ENCODE measurements at regions not wholly inside any gene's neighbourhood (a gene's known extent, or its start where the extent isn't known, plus 50 kb on each side); places are given as distances from the start of the nearest gene placed in this dataset.

- DNase-seq (no peak), ATAC-seq (no peak)
- Mint-ChIP-seq H3K27me3 (ENCODE audit: low read depth) (no peaks in the 10 kb centered on the region), H3K4me1 (ENCODE audit: low read depth) (no peaks in the 10 kb centered on the region), H3K36me3 (ENCODE audit: insufficient read depth) (no peaks in the 10 kb centered on the region), H3K4me3 (no peak overlapping the region), H3K9me3 (no peaks in the 10 kb centered on the region)
Measured at GRCh38 chr11:27200779-27201453, 160.3 kb downstream of the BBOX1 start.

DNA sequence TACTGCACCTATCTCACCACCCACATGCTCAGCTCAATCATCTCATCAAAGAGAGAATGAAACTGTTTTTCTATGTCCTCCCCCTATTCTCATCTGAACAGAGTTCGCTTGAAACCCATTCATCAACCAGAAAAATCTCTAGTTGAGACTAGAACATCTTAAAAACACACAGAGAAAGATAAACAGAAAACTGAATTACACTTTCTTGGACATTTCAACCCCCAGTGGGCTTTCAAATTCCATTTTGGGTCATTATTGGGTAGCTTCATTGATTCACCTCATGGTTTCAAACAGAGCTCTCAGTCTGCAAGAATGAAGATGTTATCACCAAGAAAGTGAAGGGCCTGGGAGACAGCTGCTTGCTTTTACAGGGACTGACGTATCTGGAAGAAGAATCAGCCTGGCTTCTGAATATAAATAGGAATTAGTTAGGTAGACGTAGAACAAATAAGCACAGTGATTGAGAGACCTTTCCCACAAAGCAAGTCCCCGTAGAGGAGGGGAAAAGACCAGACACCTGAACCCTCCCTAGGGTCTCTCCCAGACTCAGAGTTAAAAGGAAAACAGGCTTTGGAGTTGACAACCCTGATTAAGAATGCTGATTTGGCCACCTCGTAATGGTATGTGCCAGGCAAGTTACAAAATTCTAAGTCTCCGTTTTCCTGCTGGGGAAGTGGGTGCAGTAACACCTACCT is 155.7 kb downstream of the BBOX1 start:
- ATAC-seq (no peak), DNase-seq (no peak)
- Mint-ChIP-seq H3K9me3 (no peaks in the 10 kb centered on the region), H3K4me1 (ENCODE audit: low read depth) (no peaks in the 10 kb centered on the region), H3K27me3 (ENCODE audit: low read depth) (no peaks in the 10 kb centered on the region), H3K36me3 (ENCODE audit: insufficient read depth) (no peaks in the 10 kb centered on the region), H3K4me3 (no peak overlapping the region)

DNA sequence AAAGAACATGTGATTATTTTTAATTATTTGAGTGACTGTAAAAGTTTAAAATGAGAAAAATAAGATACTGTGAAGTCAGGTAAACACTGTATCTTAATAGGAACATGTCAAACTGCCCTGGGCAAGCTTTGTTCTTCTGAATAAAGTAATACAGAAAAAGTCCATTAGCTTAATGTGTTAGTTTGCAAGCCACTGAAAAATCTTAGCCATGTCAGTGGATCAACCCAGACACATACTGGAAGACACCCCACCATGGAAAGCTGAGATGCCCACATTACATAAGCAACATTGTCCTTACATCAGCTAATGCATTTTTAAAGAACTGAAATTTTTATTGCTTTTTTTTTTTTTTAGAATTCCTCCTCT is 155.2 kb downstream of the BBOX1 start:
- DNase-seq (no peak), ATAC-seq (no peak)
- peaks cover 5% of the 10 kb centered on the region for H3K27me3 Mint-ChIP-seq (ENCODE audit: low read depth)
- no peaks in the 10 kb centered on the region for H3K4me1 Mint-ChIP-seq (ENCODE audit: low read depth)
- H3K36me3 Mint-ChIP-seq (ENCODE audit: insufficient read depth) = no peaks in the 10 kb centered on the region
- H3K9me3 Mint-ChIP-seq = no peaks in the 10 kb centered on the region
- no peak overlapping the region for H3K4me3 Mint-ChIP-seq

GRCh38 chr11:27194976-27195375 is 154.4 kb downstream of the BBOX1 start:
- Mint-ChIP-seq H3K4me3 (no peak overlapping the region), H3K9me3 (no peaks in the 10 kb centered on the region), H3K4me1 (ENCODE audit: low read depth) (no peaks in the 10 kb centered on the region), H3K36me3 (ENCODE audit: insufficient read depth) (no peaks in the 10 kb centered on the region), H3K27me3 (ENCODE audit: low read depth) (peaks cover 9% of the 10 kb centered on the region)
- no peak for ATAC-seq
- DNase-seq = no peak

- ATAC-seq (no peak), DNase-seq (no peak)
- Mint-ChIP-seq H3K4me1 (ENCODE audit: low read depth) (no peaks in the 10 kb centered on the region), H3K9me3 (no peaks in the 10 kb centered on the region), H3K36me3 (ENCODE audit: insufficient read depth) (no peaks in the 10 kb centered on the region), H3K4me3 (no peak overlapping the region), H3K27me3 (ENCODE audit: low read depth) (peaks cover 17% of the 10 kb centered on the region)
Measured at GRCh38 chr11:27193434-27194225, 153.0 kb downstream of the BBOX1 start.

DNA sequence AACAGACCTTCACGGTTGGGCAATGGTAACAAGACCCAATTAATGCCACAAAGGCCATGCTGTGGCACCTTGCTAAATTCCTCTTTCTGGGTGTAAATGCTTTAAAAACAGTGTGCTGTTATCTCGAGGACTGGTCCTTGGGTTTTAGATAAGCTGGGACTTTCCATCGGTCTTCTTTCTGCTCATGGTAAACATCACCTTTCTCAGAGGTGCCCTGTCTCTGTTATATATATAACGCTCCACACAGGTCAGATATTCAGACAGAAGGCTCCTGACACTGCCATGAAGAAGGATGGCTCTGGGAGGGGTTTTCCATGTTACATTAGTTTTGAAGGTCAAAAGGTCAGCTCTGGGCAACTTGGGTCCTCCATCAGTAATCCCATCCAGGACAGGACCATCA is 151.6 kb downstream of the BBOX1 start:
- H3K4me1 Mint-ChIP-seq (ENCODE audit: low read depth) = no peaks in the 10 kb centered on the region
- no peak for ATAC-seq
- no peak for DNase-seq
- no peak overlapping the region for H3K4me3 Mint-ChIP-seq
- H3K27me3 Mint-ChIP-seq (ENCODE audit: low read depth) = peaks cover 24% of the 10 kb centered on the region
- H3K9me3 Mint-ChIP-seq = no peaks in the 10 kb centered on the region
- H3K36me3 Mint-ChIP-seq (ENCODE audit: insufficient read depth) = no peaks in the 10 kb centered on the region

DNA sequence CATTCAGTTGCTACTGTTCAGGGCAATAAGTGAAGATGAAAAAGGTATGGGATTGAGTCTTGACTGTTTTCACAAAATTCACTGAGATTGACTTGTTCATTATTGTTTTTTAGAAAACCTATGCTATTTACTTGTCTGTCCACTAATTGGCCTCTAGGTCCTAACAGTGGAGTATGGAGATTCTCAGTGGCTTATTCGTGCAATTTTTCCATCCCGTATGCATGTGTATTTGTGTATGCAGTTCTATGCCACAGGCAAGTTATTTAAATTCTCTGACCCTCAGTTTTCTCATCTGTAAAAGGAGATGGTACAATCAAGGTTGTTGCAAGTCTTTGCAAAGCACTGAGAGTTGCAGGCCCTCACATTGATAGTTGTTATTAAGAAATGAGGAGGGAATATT is 151.0 kb downstream of the BBOX1 start:
- H3K4me3 Mint-ChIP-seq = no peak overlapping the region
- peaks cover 24% of the 10 kb centered on the region for H3K27me3 Mint-ChIP-seq (ENCODE audit: low read depth)
- H3K36me3 Mint-ChIP-seq (ENCODE audit: insufficient read depth) = no peaks in the 10 kb centered on the region
- DNase-seq (no peak), ATAC-seq (no peak)
- no peaks in the 10 kb centered on the region for H3K9me3 Mint-ChIP-seq
- no peaks in the 10 kb centered on the region for H3K4me1 Mint-ChIP-seq (ENCODE audit: low read depth)

DNA sequence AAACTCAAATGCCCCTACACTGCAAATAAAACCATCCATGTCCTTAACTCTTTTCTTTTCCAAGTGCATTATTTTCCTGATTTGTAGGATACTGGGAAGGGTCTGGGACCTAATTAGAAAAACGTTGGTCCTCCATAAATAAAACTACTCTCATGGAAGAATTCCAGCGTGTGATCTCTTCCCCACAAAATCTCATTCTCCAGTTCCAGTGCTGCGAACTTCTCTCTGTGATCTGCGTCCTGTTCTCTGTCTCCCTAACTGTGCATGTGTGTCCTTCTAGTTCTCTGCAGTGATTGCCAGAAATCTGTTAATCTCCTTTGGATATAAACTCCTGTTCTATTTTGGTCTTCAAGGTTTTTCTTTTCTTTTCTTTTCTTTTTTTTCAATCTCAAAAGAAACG is 148.1 kb downstream of the BBOX1 start:
- H3K4me3 Mint-ChIP-seq = no peak overlapping the region
- no peaks in the 10 kb centered on the region for H3K4me1 Mint-ChIP-seq (ENCODE audit: low read depth)
- H3K27me3 Mint-ChIP-seq (ENCODE audit: low read depth) = peaks cover 24% of the 10 kb centered on the region
- H3K9me3 Mint-ChIP-seq = no peaks in the 10 kb centered on the region
- no peak for DNase-seq
- H3K36me3 Mint-ChIP-seq (ENCODE audit: insufficient read depth) = no peaks in the 10 kb centered on the region
- ATAC-seq = no peak

DNA sequence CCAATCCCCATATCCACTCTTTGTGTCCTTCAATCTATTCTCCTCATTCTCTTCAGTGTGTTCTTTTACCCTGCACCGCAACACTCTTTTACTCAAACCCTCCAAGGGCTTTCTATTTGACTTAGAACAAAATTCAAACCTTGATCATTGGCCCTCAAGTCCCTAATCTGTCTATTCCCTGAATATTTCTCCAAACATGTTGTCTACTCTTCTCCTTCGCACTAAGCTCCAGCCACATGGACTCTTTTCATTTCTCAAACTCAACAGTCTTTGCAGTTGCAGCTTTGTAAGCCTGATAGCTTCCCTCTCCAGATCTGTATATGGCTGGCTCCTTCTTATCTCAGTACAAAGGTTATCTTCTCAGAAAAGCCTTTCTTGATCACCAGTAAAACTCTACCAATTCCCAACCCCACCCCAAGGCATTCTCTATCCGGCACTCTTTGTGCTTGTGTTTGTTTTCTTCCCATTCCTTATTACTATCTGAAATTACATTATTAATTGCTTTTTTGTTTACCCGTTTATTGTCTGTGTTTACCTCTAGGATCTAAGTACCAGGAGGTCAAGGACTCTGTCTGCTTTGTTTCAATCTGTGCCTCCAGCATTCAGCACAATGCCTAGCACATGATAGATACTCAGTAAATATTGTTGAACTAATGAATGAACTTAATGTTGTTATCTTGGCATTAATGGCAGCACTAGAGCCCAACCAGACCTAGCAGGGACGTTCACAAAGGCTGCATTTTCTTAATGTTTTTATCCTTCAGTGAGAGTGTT is 147.4 kb downstream of the BBOX1 start:
- no peak overlapping the region for H3K4me3 Mint-ChIP-seq
- ATAC-seq (no peak), DNase-seq (no peak)
- H3K27me3 Mint-ChIP-seq (ENCODE audit: low read depth) = peaks cover 24% of the 10 kb centered on the region
- no peaks in the 10 kb centered on the region for H3K9me3 Mint-ChIP-seq
- H3K36me3 Mint-ChIP-seq (ENCODE audit: insufficient read depth) = no peaks in the 10 kb centered on the region
- H3K4me1 Mint-ChIP-seq (ENCODE audit: low read depth) = no peaks in the 10 kb centered on the region

DNA sequence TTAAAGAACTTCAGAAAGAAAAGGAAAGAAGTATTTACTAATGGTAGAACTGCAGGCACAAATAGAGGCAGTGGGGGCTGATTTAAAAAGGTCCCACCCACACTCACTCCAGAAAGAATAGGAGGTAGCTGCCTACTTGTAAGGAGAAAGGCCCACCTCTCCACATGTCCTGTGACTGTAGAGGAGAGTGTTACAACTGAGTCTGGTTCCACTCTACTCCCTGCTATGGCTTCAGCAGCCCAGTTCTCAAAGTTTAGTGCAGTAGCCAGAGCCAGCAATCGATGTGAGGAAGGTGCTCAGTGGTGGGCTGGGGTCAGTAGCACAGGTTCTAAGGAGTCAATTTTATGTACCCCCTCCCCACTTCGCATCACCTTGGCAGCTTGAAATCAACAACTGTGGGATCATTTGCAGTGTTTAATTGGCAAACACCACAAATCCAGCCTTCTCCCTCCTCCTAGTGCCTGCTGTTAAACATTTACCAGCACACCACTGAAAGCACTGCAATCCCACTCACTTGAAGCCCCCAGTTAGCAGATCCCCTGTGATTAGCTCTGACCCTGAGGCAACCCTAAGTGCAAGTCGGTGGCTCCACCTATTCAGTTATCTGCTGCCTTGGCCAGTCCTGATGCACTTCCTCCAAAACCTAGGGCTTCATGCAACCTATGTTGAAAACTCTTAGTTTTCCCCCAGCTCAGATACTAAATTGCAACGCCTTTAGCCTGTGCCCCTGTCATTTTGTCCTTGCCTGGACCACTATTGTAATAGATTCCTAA is 146.6 kb downstream of the BBOX1 start:
- ATAC-seq (no peak), DNase-seq (no peak)
- no peak overlapping the region for H3K4me3 Mint-ChIP-seq
- no peaks in the 10 kb centered on the region for H3K36me3 Mint-ChIP-seq (ENCODE audit: insufficient read depth)
- H3K27me3 Mint-ChIP-seq (ENCODE audit: low read depth) = peaks cover 24% of the 10 kb centered on the region
- no peaks in the 10 kb centered on the region for H3K4me1 Mint-ChIP-seq (ENCODE audit: low read depth)
- no peaks in the 10 kb centered on the region for H3K9me3 Mint-ChIP-seq

GRCh38 chr11:27186580-27186979 is 146.0 kb downstream of the BBOX1 start:
- ATAC-seq = no peak
- H3K4me3 Mint-ChIP-seq = no peak overlapping the region
- H3K4me1 Mint-ChIP-seq (ENCODE audit: low read depth) = no peaks in the 10 kb centered on the region
- DNase-seq = no peak
- no peaks in the 10 kb centered on the region for H3K36me3 Mint-ChIP-seq (ENCODE audit: insufficient read depth)
- no peaks in the 10 kb centered on the region for H3K9me3 Mint-ChIP-seq
- peaks cover 27% of the 10 kb centered on the region for H3K27me3 Mint-ChIP-seq (ENCODE audit: low read depth)

- H3K27me3 Mint-ChIP-seq (ENCODE audit: low read depth) = peaks cover 22% of the 10 kb centered on the region
- no peaks in the 10 kb centered on the region for H3K9me3 Mint-ChIP-seq
- H3K4me3 Mint-ChIP-seq = no peak overlapping the region
- DNase-seq (no peak), ATAC-seq (no peak)
- H3K36me3 Mint-ChIP-seq (ENCODE audit: insufficient read depth) = no peaks in the 10 kb centered on the region
- no peaks in the 10 kb centered on the region for H3K4me1 Mint-ChIP-seq (ENCODE audit: low read depth)
Measured at GRCh38 chr11:27184458-27185312, 144.1 kb downstream of the BBOX1 start.

Measured in activated T-cell treated with anti-CD3 and anti-CD28 coated beads, Interleukin-2, amount 50 U/mL, for 4 hours (primary cell).